T1000 (cell line): ENCODE measurements at regions not wholly inside any gene's neighbourhood (a gene's known extent, or its start where the extent isn't known, plus 50 kb on each side); places are given as distances from the start of the nearest gene placed in this dataset.

Source experiments
- DNase-seq: peaks from one replicate; lab custom pipeline; 2025; ENCODE audit warnings: mixed read lengths; lab: John Stamatoyannopoulos, UW

DNA sequence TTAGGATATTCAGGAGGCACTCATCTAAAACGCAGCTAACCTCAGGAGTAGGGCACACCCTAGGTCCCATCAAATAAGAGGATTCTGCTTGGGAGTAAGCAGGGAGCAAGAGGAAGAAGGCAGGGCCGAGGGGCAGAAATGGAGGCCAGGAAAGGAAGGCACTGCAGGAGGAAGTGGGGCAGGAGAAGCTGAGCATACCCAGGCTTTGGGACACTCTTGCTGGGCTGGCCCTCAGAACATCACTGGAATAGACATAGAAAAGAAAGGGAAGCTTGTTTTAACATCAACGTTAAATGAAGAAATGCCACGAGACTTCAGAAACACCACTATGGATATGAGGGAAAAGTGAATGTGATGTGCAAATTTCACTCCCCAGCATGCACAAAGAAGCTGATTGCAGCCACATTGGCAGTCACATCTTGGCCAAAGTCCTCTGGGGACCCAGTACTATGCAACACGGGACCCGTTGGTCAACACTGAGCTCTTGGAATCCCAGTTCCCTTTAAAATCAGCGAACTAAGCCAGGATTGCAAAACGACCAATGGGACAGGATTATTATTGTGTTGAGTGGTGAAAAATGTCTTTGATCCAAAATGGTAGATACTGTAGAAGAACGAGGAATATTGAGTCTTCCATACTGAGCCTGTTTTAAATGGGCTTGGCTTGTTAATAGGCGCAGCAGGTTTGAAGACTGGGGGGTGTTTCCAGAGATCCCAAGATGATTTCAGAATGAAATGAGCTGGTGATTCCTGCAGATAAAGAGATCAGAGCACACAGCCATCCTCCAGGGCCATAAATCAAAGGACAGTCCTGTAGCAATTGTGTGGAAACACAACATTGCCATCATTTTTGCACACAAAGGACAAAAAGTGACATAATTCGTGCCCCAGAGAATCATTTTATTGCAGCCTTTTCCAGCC, 152.4 kb downstream of the TOMM20 start:
- DNase-seq = no peak

DNA sequence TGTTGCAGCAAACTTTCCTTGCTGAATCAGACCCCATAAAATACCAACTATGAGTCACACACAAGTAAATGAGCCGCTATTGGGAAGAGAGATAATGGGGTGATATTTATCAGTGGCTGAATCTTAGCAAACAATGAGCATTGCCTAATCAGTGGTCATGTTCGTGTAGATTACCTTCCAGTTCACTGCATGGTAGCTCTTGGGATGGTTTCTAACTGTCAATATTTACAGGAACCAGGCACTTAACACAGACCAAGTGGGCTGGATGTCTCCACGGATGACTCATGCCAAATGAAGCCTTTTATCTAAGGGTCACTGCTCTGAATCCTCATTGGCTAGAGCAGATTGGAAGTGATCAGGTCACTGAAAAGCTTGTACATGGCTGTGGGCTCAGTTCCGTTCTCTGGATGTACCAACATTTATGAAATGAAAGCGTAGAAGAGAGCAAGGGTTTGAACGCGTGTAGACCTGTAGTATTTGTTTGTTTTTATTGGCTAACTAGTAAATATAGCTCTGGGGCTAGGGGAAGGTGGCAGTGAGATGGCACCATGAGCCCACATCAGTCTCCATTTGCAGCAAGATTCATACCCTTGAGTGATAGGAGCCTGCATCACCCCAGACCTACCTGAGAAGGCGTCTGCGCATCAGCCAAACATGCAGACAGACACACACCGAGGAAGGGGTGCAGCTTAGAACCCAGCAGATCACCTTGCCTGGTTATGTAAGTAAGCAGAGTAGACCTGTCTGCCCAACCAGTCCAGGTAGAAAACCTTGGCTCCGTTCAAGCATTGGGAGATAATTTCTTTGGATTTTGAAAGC, 153.3 kb downstream of the TOMM20 start:
- peak; percentile 65 for DNase-seq

DNA sequence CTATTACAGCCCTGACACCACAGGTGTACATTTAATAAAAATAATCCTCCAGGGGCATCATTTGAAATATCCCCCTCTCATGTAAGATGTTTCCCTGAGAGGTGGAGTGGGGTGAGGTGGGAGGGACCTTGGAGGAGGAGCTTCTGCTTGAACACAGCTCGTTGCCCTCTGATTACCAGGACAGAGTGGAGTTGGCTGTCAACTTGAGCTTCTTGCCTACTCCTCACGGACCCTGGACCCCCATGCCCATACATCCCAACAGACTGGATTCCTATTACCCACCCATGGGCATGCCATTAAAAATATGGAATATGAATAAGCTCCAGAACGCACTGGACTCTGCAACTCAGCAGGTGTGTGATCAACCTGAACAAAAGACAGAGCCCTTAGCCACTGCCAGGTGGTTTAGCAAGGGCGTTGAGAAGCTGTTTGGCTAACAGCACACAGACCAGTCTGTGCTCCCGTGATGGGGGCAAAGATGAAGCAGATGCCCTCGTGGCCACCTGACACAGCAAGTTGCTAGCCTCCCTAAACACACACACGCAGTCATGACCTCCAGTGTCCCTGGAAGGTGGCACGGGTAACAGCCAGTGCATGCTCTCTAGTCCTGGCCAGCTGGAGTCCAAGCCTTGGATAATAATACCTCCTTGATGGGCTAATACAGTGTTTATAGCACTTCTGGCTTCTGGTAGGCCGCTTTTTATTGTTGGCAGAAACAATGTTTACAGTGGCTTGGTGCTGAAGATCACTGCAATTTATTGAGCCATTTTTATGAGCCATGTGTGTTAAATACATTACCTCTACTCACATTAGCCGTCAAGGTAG, 155.0 kb downstream of the TOMM20 start:
- no peak for DNase-seq

GRCh38 chr1:234972411-234973191, 156.0 kb downstream of the TOMM20 start:
- no peak for DNase-seq

DNA sequence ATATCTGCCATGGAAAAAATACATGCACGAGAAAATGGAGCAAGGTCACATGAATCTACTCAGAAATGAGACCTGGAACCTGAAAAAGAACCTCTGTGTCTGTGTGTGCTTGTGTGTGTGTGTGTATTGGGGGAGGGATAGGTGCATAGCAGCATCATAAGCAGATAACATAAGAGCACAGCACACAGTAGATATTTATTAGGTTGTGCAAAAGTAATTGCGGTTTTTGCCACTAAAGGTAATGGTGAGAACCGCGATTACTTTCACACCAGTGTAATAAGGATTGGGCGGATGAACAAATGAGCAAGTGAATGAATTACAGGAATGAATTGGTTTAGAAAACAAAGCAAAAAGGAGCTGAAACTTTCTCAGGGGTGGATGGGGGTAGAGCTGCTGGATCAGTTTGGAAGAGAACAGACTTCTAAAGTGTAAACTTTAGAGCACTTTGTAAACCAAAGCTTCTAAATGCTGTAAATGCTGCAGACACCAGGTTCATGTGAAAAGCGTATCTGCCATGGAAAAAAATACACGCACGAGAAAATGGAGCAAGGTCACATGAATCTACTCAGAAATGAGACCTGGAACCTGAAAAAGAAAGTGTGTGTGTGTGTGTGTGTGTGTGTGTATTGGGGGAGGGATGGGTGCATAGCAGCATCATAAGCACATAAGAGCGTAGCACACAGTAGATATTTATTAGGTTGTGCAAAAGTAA, 156.9 kb downstream of the TOMM20 start:
- no peak for DNase-seq

DNA sequence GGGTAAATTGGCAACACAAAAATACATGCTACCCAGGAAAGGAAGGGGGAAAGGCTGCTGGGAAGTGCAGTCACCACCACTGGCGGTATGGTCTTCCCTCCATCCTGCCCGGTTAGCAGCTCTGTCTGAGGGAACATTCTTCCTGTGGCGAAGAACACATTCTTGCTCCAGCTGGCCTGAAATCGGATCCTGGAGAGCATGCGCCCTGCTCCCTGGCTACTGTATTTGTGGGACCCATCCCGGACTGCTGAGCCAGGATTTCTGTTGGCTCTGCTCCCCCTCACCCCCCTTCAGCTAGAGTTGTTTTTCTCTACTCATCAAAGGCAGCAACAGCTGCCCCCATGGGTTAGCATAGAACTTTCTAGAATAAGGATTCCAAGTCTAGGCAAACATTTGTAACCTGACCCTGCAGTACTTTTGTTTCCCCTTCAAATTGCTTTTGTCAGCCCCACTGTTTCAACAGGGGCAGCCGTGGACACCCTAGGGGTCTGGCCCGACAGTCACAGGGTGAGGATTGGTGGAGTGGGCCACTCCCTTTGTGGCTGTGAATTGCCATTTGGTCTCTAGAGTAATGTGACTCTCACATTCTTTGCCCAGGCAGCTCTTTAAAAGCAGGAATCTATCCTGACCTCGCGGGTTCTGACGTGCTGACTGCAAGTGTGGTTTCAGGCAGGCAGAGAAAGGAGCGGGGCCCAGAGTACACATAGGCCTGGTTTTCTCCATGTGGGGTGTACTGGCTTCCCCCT, 157.7 kb downstream of the TOMM20 start:
- DNase-seq = peak; percentile 12

- DNase-seq = no peak
Measured at GRCh38 chr1:234970401-234970730, 158.3 kb downstream of the TOMM20 start.

GRCh38 chr1:234969581-234970400, 158.8 kb downstream of the TOMM20 start:
- peak; percentile 17 for DNase-seq

DNA sequence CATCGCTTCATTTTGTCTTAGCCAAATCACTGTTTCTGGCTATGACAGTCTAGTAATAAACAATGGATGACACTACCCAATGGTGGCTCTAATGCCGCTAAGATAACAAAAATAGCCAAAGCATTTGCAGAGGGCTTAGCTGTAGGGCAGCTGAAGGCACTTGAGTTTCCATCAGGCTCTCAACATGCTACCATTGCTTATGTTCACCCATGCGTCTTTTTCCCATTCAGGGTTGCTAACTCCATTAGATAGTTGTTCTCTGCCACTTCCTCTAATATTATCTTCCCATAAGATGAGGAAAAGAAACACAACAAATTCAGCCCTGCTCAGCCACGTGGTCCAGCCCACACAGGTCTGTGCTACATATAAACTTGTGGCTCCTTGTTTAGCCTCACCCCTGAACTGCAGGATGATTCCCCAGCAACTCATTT, 159.6 kb downstream of the TOMM20 start:
- no peak for DNase-seq

- no peak for DNase-seq
Measured at GRCh38 chr1:234968451-234968850, 160.2 kb downstream of the TOMM20 start.

DNA sequence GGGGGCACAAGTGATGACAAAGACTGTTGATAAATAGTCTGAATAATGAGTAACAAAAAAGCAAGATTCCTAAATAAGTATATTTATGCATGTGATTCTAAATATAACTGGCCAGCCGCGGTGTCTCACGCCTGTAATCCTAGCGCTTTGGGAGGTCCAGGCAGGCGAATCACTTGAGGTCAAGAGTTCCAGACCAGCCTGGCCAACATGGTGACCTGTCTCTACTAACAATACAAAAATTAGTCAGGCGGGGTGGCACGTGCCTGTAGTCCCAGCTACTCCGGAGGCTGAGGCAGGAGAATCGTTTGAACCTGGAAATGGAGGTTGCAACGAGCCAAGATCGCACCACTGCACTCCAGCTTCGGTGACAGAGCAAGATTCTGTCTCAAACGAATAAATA, 161.5 kb downstream of the TOMM20 start:
- no peak for DNase-seq

DNA sequence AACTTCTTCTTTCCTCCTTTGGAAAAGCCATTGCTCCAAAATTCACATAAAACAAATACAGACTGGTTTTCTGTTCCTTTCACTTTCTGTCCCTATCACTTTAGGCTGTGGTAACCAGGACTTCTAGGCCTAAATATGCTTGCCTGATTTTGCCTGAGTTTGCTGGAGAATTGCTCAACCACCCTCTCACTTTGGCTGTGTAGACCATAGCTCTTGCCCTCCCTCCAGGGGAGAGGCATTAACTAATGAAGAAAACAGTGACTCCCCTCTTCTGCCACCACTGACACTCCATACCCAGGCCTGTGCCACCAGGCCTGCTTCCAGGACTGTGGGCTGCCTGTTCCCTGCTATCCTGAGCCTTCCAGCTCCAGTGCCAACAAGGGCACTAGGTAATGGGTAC, 163.5 kb downstream of the TOMM20 start:
- no peak for DNase-seq

- DNase-seq = no peak
Measured at GRCh38 chr1:234963904-234964702, 164.5 kb downstream of the TOMM20 start.

DNA sequence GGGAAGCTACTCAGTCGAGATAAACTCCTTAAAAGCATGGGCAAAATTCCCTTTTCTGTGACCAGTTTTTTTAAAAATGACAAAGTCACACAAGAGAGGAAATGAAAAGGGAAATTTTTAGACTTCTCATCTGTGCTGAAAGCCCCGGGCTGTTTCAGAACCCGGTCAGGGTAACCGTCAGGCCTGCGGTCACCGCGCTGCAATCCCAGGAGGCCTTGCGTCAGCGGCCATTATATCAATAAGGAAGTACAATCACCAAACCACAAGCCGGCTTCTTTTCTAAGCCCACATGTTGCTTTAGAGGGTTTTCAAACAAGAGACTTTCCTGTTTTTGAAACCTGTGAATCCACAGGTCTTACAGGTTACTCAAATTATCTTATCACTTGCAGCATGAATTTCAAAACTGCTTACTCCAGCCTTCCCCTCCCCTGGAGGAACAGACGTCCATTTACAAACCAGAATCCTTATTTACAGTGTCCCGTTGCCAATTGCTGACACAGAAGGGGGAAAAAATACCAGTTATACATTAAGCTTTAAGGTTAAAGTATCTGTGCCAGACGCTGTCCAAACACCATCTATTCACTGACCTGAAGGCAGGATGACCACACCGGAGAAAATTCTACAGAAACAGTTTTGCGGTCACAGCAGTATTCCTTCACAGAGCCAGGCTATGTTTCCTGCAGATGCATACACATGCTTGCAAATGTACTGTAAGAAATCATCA, 165.3 kb downstream of the TOMM20 start:
- DNase-seq = peak; percentile 73

DNA sequence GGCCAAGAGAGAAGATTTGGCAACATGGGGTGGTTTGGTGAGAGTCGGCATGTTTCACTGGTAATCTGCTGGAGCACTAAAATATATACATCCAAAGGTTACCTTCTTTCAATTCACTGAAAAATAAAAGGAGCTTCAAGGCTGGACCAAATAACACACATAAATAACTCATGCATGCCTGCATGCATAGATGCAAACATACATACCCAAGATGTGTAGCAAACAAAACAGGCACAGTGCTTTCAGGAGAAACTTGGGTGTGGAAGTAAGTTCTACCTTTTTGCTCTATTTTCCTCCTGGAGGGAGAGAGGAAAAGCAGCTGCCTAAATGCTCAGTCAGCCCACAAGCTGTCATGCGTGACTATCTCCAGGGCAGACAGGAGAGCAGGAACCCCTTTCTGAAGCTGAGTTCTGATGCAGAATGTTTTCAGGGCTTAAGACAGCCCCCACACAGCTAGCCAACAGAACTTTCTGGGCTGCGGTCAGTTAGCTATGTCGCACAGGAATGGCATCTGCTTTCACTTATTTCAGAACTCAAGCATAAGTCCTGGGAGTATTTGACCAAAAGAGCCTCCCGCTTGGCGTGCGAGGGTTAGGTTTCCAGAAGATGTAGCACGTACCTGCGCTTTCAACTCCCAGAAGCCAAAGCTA, 166.2 kb downstream of the TOMM20 start:
- DNase-seq = peak; percentile 61

DNA sequence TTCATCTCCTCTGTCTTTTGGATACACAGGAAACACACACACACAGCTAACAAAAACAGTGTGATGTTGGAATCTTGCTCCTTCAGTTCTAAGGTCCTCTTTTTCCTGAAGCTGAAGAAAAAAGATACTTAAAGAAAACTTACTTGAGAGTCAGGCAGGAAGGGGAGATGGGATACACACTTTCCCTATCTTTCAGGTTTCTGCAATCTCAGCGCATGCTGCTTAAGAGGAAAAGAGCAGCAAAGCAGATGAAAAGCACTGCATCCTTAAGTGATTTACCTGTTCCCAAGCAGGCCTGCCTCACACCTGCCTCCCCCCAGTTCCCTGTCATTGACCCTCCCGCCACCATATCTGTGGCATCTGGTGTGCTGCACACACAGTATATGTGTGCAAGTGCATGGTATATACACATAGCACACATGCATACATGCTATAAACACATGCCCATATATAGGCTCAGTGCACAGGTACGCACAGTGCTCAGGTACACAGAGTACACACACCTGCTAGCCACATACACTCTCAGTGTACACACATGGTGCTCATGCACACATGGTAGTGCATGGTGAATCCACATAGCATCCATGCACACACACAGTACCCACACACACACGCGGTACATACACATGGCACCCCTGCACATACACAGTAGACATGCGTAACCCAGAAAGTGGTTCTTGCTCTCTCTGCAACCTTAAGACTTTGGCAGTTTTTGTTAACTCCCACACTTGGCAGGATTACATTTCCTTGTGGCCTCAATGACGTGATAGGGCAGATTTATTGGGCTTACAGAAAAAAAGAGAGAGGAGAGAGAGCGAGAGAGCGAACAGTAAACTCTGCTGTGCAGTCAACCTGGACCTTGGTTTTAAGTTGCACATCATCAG, 166.9 kb downstream of the TOMM20 start:
- DNase-seq = no peak
